Superior temporal gyrus (tissue), 1 donor: ENCODE measurements at regions not wholly inside any gene's neighbourhood (a gene's known extent, or its start where the extent isn't known, plus 50 kb on each side); places are given as distances from the start of the nearest gene placed in this dataset.
"Not testable (repeated sequence)": the region's sequence is repeated elsewhere in the genome, so short reads cannot be mapped to it uniquely, and the experiment has no call there.

Experiments
- DNase-seq: peaks from one replicate; pipeline ENCODE4 v3.0.0-alpha.2; 2016; ENCODE audit errors: extremely low spot score

DNA sequence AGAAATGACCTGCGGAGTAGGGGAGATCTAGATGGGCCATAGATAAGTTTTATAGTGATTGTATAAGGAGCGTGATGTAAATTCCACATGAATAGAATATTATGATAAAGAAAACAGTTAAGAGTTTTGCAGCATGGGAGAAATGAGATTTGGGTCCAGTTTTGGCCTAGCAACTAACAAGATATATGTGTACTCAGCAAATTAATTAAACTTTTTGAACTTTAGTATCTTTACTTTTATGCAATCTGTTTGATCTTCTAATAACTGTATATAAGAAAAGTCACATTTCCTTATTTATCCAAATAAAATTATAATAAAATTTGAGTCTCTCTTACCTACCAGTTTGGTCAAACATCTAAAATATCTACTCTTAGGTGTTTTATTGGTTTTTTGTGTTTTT is 1011.8 kb upstream of the NCAM2 start:
- DNase-seq = no peak

DNA sequence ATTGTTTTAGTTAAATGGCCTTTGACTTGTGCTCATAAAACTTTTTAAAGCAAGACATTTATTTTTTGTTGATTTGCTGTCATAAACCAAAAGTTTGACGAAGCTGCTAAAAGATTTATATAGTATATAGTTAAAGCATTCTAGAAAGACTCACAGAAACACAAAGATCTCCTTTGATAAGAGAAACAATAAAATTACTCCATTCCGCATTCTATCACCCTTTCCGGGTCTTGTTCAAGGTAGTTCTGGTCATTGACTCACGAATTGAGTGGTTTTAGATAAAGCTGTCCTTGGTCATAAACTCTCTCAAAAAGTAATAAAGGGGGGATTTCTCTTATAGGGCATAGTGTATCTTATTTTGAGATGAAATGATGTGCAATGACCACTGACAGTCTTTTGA is 1010.5 kb upstream of the NCAM2 start:
- DNase-seq = no peak

DNA sequence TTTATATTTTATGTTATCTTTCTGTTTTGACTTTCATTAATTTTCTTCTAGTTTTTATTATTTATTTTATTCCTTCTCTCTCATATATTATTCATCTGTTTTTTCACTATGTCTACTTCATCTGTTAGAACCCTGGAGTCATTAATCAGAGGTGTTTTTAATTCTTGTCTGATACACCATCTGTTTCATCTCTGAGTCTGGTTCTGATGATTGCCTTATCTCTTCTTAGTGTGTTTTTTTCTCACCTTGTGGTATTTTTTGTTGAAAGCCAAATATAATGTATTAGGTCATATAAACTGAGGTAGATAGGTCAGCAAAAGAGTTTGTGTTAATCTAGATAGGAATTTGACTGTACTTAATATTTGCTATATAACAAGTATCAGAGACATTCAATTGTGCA is 1005.7 kb upstream of the NCAM2 start:
- DNase-seq = no peak

DNA sequence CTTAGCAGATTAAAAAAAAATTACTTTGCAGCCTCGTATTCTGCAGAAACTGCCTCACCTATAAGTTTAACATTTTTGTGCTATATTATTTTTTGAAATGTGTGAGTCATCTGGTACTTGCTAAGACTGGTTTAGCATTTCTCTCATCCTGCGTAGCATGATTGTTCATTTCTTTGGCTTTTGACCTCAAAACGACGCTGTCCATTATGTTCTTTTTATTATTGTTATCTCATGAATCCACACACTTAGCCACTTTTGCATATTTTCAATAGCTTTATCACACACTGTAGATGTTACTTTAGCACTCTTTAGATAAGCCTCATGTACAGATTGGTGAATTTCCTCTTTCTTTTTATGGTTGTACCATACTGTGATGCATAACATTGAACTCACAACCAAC is 1004.9 kb upstream of the NCAM2 start:
- DNase-seq = no peak

DNA sequence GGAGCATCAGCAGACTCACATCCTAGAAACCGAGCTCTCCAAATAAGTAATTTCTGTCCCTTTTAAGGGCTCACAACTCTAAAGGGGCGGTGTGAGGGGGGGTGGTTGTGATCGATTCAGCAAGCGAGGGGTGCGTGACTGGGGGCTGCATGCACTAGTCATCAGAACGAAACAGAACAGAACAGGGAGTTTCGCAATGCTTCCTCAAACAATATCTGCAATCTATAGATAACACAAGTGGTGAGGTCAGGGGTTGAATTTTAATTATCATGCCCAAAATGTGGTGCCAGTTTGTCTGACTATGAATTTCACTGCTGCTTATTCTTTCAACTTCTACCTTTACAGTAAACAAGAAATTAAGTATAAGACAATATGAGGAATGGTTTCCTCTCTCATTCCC is 1003.0 kb upstream of the NCAM2 start:
- no peak for DNase-seq

DNA sequence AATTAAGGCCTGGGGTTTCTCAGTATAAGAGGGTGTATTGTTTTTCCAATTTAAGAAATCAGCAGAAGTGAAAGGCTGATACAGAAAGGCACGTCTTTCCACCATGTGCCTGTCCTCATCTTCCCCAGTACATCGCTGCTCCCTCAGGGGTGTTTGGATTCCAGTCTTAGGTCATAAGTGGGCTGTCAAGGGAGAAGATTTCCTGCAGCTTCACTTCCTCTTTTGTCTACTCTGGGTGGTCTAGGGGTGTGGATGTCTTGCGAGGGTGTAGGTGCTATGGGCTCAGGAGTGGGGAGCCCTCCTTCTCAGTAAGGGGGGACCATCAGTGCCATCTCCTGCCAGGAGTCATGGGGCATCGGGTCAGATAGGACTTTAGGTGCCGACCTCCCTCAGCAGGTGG is 999.8 kb upstream of the NCAM2 start:
- no peak for DNase-seq

DNA sequence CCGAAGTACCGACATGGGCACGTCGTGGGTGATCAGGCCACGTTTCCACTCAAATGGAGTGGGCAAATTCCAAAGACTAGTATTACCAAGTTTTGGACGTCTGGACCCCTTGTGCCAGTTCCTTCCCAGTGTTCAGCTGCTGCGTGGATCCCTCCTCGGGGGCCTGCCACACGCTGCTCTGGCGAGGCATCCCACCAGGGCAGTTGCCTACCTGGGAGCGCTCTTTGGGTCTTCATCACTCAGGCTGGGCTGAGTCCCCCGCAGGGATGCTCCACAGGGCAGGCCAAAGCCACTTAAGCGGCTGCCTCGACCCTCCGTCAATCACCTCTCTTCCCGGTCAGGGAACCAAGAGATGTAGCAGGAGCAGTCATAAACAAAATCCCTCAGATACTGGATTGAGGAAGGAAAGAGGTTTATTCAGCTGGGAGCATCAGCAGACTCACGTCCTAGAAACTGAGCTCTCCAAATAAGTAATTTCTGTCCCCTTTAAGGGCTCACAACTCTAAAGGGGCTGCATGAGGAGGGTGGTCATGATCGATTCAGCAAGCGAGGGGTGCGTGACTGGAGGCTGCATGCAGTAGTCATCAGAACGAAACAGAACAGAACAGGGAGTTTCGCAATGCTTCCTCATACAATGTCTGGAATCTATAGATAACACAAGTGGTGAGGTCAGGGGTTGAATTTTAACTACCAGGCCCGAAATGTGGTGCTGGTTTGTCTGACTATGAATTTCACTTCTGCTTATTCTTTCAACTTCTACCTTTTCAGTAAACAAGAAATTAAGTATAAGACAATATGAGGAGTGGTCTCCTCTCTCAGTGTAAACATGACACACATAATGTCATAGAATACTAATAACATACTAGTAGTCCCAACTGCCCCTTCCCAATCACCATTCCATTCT is 998.6 kb upstream of the NCAM2 start:
- no peak for DNase-seq

DNA sequence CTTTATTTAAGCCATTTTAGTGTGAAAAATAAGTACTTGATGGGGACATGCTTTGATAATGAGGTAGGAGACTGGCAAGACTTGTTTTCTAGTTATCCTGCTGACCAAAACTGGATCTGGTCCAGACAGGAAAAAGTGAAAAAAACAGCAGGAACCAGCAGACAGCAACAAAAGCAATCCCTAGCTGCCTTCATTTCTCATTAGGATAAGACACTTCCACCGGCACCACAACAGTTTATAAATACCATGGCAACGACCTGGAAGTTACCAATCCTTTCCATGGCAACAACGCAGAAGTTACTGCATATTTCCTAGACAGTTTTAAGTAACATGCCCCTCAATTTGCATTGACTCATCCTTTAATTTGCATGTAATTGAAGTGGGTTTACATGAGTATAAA is 993.8 kb upstream of the NCAM2 start:
- no peak for DNase-seq

DNA sequence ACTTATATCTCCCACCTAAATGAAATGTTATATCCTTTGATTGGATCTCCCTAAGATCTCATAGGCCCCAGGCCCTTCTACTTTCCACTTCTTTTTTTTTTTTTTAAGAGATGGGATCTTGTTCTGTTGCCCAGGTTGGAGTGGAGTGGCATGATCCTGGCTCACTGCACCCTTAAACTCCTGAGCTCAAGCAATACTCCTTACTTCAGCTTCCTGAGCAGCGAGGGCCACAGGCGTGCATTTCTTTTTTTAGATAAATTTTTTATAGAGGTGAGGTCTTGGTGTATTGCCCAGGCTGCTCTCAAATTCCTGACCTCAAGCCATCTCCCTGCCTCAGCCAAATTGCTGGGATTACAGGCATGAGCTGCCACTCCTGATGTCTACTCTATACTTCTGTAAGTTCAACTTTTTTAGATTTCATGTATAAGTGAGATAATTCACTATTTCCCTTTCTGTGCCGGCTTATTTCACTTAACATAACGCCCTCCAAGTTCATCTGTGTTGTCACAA is 987.5 kb upstream of the NCAM2 start:
- no peak for DNase-seq

DNA sequence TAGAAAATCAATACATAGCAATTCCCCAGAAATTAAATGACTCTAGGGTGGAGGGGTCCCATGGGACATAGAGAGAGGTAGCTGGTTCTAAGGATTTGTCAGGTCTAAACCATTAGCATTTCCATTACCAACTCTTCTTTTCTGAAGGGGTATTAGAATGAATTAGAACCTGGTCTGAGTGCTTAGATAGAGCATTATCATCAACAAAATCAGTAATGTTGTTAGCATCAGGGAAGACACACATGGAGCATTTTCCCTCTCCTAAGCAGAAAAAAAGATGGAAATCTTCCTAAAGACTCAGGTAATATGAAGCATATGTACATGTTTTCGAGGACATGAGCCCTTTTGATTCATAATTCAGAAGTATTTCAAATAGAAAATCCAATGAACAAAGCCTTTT is 984.4 kb upstream of the NCAM2 start:
- no peak for DNase-seq

DNA sequence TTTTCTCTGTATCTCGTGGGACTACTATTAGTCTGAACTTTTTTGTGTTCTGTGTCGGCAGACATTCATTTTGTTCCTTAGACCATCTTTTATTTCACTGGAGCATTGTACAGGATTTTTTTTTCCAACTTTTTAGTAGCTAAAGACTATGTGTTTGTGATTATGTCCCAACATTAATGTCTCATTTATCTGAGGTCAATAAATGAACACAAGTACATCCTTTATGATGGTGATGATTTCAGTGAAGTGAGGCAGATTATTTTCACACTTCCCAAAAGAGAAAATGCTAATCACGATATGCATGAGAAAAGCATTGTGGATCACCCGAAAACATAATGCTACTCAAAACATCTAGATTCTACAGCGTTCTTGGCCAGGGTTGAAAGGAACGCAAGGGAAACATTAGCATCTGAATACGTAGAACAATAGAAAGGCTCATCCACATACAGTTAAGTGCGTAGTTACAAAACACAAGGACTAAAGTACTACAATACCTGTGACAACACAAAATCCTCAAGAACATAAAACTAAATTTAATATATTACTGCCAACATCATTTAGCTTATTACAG is 981.7 kb upstream of the NCAM2 start:
- DNase-seq = no peak

DNA sequence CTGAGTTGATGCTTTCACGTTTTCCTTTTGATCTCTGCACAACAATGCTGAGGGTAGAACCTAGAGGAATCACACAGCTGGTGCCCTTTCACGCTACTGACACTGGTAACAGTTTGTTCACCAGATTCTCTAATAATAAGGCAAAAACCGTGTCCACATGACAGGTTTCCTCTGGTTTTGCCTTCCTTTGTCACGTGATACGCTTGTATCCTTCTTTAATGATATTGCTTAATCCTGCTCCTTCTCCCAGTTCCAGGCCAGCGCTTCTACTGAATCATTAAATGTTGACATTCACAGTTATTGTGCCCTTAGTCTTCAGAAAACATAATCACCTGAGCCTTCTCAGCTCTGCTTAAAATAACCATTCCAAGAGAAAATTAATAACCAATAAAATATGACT is 978.2 kb upstream of the NCAM2 start:
- no peak for DNase-seq

DNA sequence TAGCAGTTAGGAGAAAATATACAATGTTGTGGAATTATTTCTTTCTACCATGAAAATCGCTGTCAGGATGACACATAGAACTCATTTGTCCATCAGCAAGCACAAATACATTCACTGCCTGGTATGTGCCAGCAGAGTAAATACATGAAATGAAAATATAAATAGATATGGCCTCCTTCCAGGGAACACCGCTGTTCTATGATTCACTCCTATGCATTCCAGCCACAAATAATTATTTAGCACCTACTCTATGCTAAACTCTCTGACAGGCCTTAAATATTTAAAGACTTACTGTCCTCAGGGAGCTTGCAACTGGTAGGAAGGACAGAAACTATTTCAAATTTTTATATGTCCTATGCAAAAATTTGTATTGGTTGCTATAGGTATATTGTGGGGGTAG is 975.0 kb upstream of the NCAM2 start:
- DNase-seq = no peak

DNA sequence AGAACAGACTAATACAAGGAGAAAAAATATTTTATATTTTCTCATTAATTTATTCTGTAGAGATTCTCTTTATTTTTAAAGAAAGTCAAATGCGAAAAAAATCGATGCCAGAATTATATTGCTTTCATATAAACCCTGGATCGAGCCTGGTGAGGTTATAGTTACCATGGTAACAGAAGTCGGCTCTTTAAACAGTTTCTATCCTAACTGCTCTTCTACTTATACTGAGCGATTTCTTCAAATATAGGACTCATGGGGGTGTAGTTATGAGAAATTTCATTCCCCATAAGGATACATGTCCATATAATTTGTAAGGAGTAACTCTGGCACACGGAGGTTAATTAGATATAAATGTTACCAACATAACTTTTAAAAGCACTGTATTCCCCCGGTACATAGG is 973.5 kb upstream of the NCAM2 start:
- no peak for DNase-seq

DNA sequence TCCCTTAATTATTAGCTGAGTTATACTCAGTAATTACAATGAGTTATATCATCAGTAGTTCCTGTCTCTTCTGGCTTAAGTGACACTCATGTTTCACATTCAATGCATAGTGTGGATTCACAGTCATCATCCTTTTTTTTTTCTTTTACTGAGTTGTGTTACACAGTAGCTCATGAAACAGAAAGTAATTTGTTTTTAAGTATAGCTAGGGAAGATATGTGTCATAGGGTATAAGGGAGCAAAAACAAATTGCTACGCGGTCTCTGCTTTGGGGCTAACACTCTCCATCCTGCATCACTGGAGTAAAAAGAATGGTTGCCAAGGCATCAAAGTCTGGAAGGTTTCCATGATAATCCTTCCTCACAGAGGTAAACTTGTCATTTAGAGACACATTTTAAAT is 971.7 kb upstream of the NCAM2 start:
- no peak for DNase-seq

DNA sequence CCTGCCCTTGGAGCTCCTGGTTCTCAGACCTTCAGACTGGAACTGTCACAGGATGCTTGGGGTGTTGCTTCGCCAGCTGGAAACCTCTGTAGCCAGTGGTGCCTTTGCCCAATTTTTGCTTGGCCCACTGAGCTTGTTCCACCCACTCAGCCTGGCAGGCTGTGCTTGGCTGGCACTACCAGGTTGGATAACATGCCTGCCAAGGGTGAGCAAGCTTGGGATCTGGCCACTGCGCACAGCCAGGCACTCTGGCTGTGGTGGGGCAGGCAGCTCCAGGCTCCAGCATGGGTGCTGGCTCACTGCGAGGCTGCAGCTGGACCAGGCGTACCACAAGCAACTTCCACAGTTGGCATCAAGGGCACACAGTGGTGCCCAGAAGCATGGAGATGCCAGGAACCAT is 967.8 kb upstream of the NCAM2 start:
- DNase-seq = no peak

DNA sequence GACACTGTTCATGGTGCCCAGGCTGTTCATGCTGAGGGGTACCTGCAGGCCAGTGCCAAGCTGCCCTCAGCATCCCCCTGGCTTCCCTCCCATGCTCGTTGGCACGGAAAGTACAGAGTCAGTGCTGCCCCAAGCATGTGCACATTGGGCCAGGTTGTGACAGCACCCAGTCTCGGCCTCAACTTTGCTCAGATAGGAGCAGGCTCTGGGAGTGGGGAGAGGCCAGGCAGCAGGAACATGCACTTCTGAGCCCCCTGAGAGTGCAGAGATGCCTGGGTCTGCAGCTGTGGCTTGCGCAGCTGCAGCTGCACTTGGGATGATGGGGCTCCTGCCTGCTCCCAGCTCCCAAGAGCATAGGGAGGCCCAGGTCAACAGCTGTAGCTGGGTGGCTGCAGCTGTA is 966.4 kb upstream of the NCAM2 start:
- DNase-seq = no peak

DNA sequence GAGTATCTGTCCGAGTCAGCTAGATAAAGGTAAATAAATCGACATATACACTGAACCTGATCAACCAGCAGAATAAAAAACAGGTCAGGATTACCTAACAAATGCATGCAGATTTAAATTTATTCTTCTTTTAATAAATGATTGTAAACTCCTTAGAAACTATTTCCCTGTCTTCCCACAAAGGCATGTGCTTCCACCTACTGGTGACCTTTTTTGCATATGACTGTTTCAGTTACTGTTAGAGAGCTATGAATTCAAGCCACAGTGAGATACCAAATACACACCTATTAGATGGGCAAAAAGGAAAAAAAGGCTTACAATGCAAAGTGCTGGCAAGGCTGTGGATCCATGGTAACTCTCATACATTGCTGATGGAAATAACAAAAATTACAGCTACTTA is 957.4 kb upstream of the NCAM2 start:
- peak; percentile 43 for DNase-seq

DNA sequence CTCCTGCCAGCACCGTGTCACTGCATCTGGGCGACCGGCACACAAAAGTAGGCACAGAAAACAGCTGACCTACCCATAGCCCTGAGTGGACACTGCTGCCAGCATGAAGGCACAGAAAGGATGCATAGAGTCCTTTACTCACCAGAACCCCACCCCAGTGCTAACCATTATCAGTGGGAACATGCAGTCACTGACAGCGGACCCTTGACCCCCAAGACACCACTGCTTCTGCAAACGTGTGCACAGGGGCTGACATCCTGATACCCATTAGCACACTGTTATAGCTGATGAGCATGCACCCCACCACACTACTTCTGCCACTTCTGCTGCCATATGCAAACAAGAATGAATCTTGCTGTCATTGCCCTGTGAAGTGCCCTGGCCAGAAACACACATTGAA is 953.0 kb upstream of the NCAM2 start:
- DNase-seq = no peak

DNA sequence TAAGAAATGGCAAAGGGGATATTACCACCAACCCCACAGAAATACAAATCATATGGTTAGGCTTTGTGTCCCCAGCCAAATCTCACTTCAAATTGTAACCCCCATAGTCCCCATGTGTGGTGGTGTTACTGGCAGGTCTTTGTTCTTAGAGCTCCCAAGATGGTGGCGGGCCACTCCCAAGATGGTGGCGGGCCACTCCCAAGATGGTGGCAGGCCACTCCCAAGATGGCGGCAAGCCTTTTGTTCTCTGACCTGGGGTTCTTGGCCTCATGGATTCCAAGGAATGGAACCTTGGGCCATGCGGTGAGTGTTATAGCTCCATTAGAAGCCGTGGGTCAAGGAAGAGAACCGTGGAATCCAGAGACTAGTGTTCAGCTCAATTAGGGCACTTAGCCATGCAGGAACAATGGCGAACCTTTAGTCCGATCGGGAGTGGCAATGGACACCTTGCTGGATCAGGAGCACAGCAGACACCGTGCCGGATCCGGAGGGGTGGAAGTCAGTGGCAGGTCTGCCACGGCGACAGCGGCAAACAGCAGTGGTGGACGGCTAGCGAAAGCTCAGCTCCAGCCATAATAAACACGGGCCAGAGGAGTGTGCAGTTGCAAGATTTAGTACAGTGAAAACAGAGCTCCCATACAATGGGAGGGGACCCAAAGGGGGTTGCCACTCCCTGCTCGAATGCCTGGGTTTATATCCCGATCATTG is 949.9 kb upstream of the NCAM2 start:
- DNase-seq = not testable (repeated sequence)

DNA sequence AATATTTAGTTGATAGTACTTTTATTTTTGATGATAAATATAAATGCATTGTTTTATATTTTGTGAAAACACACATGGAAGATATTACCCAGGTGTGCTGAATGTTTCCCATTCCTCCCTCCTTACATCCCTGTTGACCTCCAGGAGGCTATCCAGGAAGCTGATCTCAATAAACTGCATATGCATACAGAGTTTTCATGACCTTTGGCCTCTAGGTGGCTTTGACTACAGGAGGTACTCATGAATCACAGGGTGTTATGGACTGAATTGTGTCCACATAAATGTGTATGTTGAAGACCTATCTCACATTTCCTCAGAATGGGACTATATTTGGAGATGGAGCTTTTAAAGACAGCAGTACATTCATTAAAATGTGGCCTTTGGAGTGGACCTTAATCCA is 914.9 kb upstream of the NCAM2 start:
- no peak for DNase-seq

DNA sequence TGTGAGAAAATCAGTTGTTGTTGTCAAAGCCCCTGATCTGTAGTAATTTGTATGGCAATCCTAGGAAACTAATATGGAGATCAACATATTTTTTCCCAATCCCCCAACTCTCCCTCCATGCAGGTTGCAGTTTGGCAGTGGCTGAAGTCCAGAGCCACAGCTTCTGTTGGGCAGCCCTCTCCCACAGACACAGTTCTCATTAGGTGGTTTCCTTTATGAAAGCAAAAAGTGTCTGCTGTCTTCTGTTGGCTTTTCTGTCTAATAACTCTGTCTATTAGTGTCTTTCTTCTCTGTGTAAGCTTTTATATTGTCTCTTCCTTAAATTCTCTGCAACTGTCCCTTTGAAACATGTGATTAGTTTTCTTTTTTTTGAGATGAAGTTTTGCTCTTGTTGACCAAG is 914.3 kb upstream of the NCAM2 start:
- no peak for DNase-seq

DNA sequence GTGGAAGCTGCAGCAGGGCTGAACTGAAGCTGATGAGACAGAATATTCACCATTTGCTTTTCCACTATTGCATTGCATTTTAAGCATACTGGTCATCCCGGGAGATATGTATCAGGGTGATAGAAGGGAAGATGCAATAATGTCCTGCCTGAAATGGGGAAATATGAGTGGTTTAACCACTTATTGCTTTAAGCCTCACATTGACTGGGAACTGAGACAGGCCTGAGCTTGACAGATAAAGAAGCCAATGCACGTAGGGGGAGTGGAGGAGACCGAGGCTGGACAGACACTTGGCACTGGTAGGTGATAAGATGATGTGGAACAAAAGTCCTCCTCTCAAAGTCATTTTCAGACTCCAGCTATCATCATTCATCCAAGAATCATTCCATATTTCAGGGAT is 911.7 kb upstream of the NCAM2 start:
- DNase-seq = no peak
